ENCODE measurements at regions not wholly inside any gene's neighbourhood (a gene's known extent, or its start where the extent isn't known, plus 50 kb on each side); places are given as distances from the start of the nearest gene placed in this dataset.

DNA sequence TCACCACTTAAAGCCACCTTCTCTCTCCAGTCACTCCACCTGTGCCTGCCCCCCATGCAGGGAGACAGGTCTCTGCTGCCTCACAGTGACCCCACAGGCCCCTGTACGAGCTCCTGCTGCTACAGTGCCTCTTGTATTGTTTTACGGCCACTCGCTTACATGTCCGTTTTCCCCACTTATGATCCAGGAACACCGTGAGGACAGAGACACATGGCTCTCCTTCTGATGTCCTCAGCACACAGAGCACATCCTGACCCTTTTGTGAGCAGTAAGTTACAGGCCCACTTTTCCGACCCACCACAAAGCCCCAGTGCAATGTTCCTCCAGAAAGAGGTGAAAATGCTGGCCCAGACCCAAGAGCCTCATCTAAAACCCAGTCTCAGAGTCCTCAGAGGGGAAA lies 84.8 kb upstream of the GNAO1 start:
- no peaks in the 10 kb centered on the region for H3K9me3 ChIP-seq
- TF ChIP-seq, protein P1, sequence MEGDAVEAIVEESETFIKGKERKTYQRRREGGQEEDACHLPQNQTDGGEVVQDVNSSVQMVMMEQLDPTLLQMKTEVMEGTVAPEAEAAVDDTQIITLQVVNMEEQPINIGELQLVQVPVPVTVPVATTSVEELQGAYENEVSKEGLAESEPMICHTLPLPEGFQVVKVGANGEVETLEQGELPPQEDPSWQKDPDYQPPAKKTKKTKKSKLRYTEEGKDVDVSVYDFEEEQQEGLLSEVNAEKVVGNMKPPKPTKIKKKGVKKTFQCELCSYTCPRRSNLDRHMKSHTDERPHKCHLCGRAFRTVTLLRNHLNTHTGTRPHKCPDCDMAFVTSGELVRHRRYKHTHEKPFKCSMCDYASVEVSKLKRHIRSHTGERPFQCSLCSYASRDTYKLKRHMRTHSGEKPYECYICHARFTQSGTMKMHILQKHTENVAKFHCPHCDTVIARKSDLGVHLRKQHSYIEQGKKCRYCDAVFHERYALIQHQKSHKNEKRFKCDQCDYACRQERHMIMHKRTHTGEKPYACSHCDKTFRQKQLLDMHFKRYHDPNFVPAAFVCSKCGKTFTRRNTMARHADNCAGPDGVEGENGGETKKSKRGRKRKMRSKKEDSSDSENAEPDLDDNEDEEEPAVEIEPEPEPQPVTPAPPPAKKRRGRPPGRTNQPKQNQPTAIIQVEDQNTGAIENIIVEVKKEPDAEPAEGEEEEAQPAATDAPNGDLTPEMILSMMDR (IDR thresholded peaks at IDR 0.05), result no peak
- ATAC-seq (no peak), DNase-seq (no peak)
- no peaks in the 10 kb centered on the region for H3K36me3 ChIP-seq
- H3K4me1 ChIP-seq, result no peaks in the 10 kb centered on the region
- no peak overlapping the region for H3K4me3 ChIP-seq
- intact Hi-C loops (cut with DNase I), result no loop called here
- no peaks in the 10 kb centered on the region for H3K27me3 ChIP-seq
- H3K27ac ChIP-seq, result no peak overlapping the region

DNA sequence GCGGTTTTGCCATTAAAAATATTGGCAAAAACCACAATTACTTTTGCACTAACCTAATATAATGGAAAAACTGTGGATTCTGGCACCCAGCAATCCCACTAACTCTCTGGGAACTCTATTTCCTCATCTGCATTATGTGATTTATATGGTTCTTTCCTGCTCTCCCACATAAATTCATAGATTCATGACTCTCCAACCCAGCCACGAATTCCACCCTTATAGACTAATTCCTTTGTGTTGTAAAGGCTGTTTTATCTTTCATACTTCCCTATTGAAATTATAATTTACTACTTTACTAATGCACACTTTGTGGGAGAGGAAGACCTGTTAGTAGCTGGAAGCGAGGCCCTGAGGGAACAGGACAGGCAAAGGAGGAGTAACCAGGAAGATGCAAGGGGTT lies 88.4 kb upstream of the GNAO1 start:
- TF ChIP-seq, protein P1 (IDR thresholded peaks at IDR 0.05), result no peak
- Histone ChIP-seq H3K27ac (no peak overlapping the region), H3K9me3 (no peaks in the 10 kb centered on the region), H3K36me3 (no peaks in the 10 kb centered on the region), H3K4me3 (no peak overlapping the region), H3K4me1 (no peaks in the 10 kb centered on the region), H3K27me3 (no peaks in the 10 kb centered on the region)
- no peak for DNase-seq
- intact Hi-C loops (cut with DNase I), result no loop called here
- no peak for ATAC-seq

DNA sequence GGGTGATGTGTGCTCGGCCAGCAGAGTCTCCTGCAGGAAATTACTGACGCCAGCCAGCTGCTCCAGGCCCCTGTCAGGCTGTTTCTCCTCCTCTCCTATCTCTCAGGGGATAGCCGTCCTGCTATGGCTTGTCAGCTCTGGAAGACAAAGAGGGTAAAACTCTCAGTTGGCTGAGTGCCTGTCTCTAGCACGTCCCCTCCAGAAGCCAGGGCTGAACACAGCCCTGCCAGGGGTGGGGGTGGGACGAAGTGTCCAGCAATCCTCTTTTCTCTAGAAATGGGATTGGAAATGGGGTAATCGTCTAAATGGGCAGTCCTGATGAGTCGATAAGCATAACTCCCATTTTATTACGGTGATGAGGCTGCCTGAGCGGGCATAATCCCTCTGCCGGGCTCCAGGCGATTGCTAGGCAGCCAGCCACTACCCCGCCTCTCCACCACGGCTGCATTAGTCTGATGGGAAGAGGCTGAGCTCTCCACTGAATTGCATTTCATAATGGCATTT lies 89.1 kb upstream of the GNAO1 start:
- H3K9me3 ChIP-seq, result no peaks in the 10 kb centered on the region
- no peaks in the 10 kb centered on the region for H3K4me1 ChIP-seq
- intact Hi-C loops (cut with DNase I), result no loop called here
- no peaks in the 10 kb centered on the region for H3K36me3 ChIP-seq
- no peaks in the 10 kb centered on the region for H3K27me3 ChIP-seq
- DNase-seq (no peak), ATAC-seq (peak; percentile 29)
- no peak overlapping the region for H3K27ac ChIP-seq
- no peak overlapping the region for H3K4me3 ChIP-seq
- TF ChIP-seq, protein P1 (IDR thresholded peaks at IDR 0.05), result no peak

DNA sequence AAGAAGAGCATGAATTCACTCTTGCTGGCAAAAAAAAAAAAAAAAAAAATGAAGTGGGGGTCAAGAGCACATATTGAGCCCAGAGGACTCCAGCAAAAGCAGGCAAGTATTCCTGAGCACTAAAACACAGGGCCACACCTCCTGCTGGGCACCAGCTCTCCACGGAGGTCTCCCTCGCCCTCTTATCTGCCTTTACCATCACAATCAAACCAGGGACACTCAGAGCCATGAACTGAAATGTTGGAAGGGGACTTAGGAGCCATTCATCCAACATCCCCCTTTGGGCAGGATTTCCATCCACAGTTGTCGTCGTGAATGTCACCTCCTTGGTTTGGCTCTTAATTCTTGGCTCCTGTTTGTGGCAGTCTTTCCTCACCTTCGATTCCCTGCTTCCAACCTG lies 89.8 kb upstream of the GNAO1 start:
- Histone ChIP-seq H3K4me3 (no peak overlapping the region), H3K9me3 (no peaks in the 10 kb centered on the region), H3K27me3 (no peaks in the 10 kb centered on the region), H3K4me1 (no peaks in the 10 kb centered on the region), H3K36me3 (no peaks in the 10 kb centered on the region), H3K27ac (no peak overlapping the region)
- TF ChIP-seq, protein P1 (IDR thresholded peaks at IDR 0.05), result no peak
- DNase-seq, result no peak
- ATAC-seq, result no peak
- intact Hi-C loops (cut with DNase I), result no loop called here

DNA sequence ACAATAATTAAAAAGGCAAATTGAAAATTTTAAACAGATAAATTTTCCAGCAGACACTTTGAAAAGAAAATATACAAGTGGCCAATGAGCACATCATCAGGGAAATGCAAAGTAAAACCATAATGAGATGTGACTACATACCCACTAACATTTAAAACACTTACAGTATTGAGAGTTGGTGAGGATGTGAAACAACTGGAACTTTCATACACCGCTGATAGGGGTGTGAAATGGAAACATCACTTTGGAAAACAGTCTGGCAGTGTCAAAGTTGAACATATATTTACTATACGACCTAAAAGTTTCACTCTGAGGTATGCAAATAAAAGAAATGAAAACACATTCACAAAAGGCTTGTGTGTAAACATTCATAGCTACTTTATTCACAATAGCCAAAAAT lies 94.0 kb upstream of the GNAO1 start:
- H3K36me3 ChIP-seq, result no peaks in the 10 kb centered on the region
- ATAC-seq, result no peak

More for the DNA sequence above, 94.0 kb upstream of the GNAO1 start:
- no peaks in the 10 kb centered on the region for H3K4me1 ChIP-seq
- H3K27ac ChIP-seq, result no peak overlapping the region
- intact Hi-C loops (cut with DNase I), result no loop called here
- no peaks in the 10 kb centered on the region for H3K27me3 ChIP-seq
- TF ChIP-seq, protein P1 (IDR thresholded peaks at IDR 0.05), result no peak
- H3K9me3 ChIP-seq, result no peaks in the 10 kb centered on the region
- no peak for DNase-seq
- no peak overlapping the region for H3K4me3 ChIP-seq
